Upper lobe of right lung (tissue), 1 donor: ENCODE measurements at regions not wholly inside any gene's neighbourhood (a gene's known extent, or its start where the extent isn't known, plus 50 kb on each side); places are given as distances from the start of the nearest gene placed in this dataset.

Experiments
- ATAC-seq: fragments of 200-7000 bp; cut with Tn5 transposase; one replicate; pipeline ENCODE4 v1.9.1; 2020; ENCODE audit warnings: mild to moderate bottlenecking, moderate library complexity
- DNase-seq: peaks from one replicate; pipeline ENCODE4 v3.0.0-alpha.2; 2020
- H3K27ac ChIP-seq: fragments of 200-600 bp; one replicate; pipeline ENCODE4 v1.8.0; 2022
- H3K27me3 ChIP-seq: fragments of 200-600 bp; one replicate; pipeline ENCODE4 v1.8.0; 2022; ENCODE audit warnings: mild to moderate bottlenecking
- H3K36me3 ChIP-seq: fragments of 200-600 bp; one replicate; pipeline ENCODE4 v1.8.0; 2022
- H3K4me1 ChIP-seq: fragments of 200-600 bp; one replicate; pipeline ENCODE4 v1.8.0; 2022
- H3K4me3 ChIP-seq: fragments of 200-600 bp; one replicate; pipeline ENCODE4 v1.8.0; 2022; ENCODE audit warnings: mild to moderate bottlenecking
- H3K9me3 ChIP-seq: fragments of 200-600 bp; one replicate; pipeline ENCODE4 v1.8.0; 2022
- intact Hi-C: fragments of 100-400 bp; cut with DNase I; formaldehyde crosslinking; loops from one replicate; pipeline ENCODE4 v1.11.0; 2022
- TF ChIP-seq, protein P1 (sequence below): fragments of 200-600 bp; IDR thresholded peaks from one replicate; pipeline ENCODE4 v1.8.0; 2022; ENCODE audit warnings: antibody characterized with exemption
- donor health status: DM: no; HTN: yes; CAD: no; lungs with severe emphysema.

DNA sequence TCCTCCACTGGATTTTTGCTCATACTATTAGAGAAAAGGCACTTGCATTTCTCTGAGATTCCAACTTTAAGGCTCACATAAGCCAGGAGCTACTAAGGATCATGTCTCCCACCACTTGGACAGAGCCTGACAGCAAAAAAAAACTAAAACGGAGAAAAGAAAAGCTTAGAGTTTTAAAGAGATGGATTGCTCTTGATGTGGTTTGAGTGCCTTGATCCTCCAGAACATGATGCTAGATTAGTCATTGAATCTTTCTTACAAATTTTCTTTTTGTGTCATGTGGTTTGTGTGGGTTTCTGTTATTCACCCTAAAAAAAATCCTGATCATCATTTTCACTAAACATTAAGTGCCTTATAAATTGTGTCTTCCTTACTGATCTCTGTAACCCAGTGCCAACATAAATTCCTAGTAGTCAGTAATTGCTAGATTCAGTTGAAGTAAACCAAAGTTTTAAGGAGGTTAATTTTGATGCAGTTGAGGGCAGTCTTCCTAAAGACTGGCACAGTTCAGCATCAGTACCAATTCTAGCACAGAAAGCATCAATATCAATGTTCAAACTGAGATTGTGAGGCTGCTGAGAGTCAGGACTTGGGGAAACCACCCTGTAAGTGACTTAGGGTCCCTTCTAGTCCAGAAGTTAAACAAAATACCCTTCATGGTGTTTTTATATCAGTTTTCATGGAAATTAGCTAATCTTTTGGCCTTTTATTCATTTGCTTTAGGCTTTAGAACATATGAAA is 206.3 kb downstream of the RAD51AP2 start:
- Histone ChIP-seq H3K9me3 (no peaks in the 10 kb centered on the region), H3K4me3 (no peak overlapping the region), H3K27me3 (no peaks in the 10 kb centered on the region), H3K4me1 (no peaks in the 10 kb centered on the region), H3K27ac (no peak overlapping the region), H3K36me3 (no peaks in the 10 kb centered on the region)
- ATAC-seq (no peak), DNase-seq (no peak)
- intact Hi-C loops, result no loop called here
- TF ChIP-seq, protein P1, sequence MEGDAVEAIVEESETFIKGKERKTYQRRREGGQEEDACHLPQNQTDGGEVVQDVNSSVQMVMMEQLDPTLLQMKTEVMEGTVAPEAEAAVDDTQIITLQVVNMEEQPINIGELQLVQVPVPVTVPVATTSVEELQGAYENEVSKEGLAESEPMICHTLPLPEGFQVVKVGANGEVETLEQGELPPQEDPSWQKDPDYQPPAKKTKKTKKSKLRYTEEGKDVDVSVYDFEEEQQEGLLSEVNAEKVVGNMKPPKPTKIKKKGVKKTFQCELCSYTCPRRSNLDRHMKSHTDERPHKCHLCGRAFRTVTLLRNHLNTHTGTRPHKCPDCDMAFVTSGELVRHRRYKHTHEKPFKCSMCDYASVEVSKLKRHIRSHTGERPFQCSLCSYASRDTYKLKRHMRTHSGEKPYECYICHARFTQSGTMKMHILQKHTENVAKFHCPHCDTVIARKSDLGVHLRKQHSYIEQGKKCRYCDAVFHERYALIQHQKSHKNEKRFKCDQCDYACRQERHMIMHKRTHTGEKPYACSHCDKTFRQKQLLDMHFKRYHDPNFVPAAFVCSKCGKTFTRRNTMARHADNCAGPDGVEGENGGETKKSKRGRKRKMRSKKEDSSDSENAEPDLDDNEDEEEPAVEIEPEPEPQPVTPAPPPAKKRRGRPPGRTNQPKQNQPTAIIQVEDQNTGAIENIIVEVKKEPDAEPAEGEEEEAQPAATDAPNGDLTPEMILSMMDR, result no peak

DNA sequence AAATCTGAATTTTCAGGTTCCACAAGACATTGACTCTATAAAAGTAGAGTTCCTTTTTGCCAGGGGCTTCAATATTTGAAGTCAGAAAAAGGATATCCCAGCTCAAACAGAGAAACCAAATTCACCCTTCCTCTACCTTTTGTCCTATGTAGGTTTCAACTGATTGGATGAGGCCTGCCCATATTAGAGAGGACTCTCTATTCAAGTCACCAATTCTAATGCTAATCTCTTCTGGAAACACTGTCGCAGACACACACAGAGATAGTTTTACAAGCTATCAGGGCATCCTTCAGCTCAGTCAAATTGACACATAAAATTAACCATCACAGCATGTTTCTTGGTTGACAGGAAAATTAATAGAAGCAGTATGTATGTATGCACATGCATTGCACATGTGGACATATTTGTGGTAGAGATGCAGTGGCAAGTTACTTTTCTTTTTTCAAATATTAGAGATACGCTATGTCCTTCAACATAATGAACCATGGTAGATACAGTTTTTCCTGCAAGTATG is 207.1 kb downstream of the RAD51AP2 start:
- TF ChIP-seq, protein P1, result no peak

DNA sequence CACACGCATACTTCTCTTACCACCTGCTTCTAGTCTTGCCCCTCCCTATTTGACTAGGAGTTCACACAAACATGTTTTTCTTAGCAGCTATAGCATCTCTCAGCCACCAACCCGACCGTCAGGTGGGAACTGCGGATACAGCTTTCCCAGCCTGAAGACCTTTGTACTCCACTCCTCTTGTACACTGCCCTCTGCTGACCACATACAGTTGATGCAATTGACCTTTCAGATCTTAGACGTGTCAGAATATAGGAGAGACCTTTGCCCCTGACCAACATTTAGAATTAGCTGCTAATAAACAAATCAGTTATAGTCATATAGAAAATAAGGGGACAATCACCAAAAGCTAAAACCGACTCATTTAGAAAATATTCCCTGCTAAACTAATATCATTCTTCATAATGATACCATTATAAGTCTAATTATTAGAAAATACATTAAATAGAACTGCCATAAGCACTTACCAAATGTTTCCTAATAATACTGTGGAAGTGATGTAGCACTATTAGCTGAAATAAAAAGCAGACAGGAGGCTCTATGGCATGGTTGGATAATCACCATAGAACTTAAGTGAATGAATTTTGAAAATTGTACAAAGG is 208.4 kb downstream of the RAD51AP2 start:
- H3K27ac ChIP-seq, result no peak overlapping the region
- intact Hi-C loops, result no loop called here
- no peaks in the 10 kb centered on the region for H3K36me3 ChIP-seq
- H3K27me3 ChIP-seq, result no peaks in the 10 kb centered on the region
- TF ChIP-seq, protein P1, result peak; percentile 63
- ATAC-seq (peak; percentile 87), DNase-seq (no peak)
- no peaks in the 10 kb centered on the region for H3K9me3 ChIP-seq
- H3K4me3 ChIP-seq, result no peak overlapping the region
- H3K4me1 ChIP-seq, result no peaks in the 10 kb centered on the region

More for the DNA sequence above, 207.1 kb downstream of the RAD51AP2 start:
- no peak overlapping the region for H3K4me3 ChIP-seq
- no peaks in the 10 kb centered on the region for H3K4me1 ChIP-seq
- intact Hi-C loops, result no loop called here
- ATAC-seq, result no peak
- no peaks in the 10 kb centered on the region for H3K36me3 ChIP-seq
- H3K27ac ChIP-seq, result no peak overlapping the region
- H3K27me3 ChIP-seq, result no peaks in the 10 kb centered on the region
- no peak for DNase-seq
- no peaks in the 10 kb centered on the region for H3K9me3 ChIP-seq

DNA sequence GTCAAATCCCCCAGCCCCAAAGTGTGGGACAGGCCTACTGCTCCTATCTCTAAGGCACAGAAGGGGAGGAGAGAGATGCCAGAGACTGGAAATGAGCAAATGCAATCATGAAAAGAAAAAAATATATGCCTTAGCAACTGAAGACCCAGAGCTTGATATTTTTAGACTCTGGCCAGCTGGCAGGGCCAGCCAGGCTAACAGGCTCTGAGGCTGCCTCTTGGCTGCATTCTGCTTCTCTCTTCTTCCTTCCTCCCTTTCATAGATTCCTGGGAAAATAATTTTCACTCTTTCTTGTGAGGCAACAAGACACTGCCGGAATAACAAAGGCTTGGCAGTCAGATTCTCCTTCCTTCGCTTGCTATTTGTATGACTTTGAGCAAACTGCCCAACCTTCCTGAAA is 209.1 kb downstream of the RAD51AP2 start:
- intact Hi-C loops, result no loop called here
- H3K27ac ChIP-seq, result no peak overlapping the region
- H3K9me3 ChIP-seq, result no peaks in the 10 kb centered on the region
- no peak overlapping the region for H3K4me3 ChIP-seq
- DNase-seq, result no peak
- no peaks in the 10 kb centered on the region for H3K36me3 ChIP-seq
- no peak for ATAC-seq
- TF ChIP-seq, protein P1, result no peak
- H3K4me1 ChIP-seq, result no peaks in the 10 kb centered on the region
- H3K27me3 ChIP-seq, result no peaks in the 10 kb centered on the region

DNA sequence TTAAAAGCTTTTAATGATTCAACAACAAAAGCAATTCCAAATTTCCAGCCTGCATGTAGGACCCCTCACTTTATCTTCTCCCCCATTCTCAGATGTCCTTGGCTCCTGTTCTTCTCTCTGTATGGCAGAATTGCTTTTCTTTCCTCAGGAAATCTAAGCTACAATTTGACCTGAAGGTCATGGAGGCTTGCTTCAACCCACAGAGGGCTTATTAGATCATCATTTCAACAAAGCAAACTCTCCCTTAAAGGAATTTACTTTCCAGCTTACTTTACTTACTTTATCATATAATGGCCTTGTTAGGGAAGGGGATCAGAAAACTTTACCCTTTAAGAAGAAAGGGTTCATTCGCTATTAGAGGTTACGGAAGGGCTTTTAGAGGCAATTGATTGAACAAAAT is 211.5 kb downstream of the RAD51AP2 start:
- no peaks in the 10 kb centered on the region for H3K9me3 ChIP-seq
- intact Hi-C loops, result no loop called here
- no peak for ATAC-seq
- no peaks in the 10 kb centered on the region for H3K4me1 ChIP-seq
- DNase-seq, result no peak
- no peaks in the 10 kb centered on the region for H3K36me3 ChIP-seq
- H3K27me3 ChIP-seq, result no peaks in the 10 kb centered on the region
- TF ChIP-seq, protein P1, result no peak
- H3K27ac ChIP-seq, result no peak overlapping the region
- H3K4me3 ChIP-seq, result no peak overlapping the region
